ENCODE measurements at regions not wholly inside any gene's neighbourhood (a gene's known extent, or its start where the extent isn't known, plus 50 kb on each side); places are given as distances from the start of the nearest gene placed in this dataset.

DNA sequence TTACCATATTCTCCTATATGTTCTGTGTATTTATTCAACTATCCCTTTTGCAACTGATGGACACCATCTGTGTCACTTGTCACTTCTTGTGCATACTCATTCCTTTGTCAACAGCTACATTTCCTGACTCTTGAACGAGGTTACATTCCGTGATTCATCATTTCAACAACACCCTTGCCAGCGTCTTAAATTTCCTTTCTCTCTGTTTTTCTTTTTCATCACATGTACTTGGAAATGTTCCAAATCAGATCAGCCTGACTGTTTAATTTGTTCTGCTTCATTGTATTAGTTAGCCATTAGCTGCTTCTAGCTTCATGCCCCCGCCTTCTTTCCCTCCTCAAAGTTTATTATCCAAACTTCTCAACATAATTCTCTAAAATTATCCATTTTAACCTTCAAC is 173.0 kb downstream of the ADGRL4 start:
- TF ChIP-seq, protein P1, sequence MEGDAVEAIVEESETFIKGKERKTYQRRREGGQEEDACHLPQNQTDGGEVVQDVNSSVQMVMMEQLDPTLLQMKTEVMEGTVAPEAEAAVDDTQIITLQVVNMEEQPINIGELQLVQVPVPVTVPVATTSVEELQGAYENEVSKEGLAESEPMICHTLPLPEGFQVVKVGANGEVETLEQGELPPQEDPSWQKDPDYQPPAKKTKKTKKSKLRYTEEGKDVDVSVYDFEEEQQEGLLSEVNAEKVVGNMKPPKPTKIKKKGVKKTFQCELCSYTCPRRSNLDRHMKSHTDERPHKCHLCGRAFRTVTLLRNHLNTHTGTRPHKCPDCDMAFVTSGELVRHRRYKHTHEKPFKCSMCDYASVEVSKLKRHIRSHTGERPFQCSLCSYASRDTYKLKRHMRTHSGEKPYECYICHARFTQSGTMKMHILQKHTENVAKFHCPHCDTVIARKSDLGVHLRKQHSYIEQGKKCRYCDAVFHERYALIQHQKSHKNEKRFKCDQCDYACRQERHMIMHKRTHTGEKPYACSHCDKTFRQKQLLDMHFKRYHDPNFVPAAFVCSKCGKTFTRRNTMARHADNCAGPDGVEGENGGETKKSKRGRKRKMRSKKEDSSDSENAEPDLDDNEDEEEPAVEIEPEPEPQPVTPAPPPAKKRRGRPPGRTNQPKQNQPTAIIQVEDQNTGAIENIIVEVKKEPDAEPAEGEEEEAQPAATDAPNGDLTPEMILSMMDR (IDR thresholded peaks at IDR 0.05): no peak
- TF ChIP-seq POLR2A (IDR thresholded peaks at IDR 0.05): no peak

All from uterus (tissue), 2 donors.